Smooth muscle cell (in vitro differentiated cells): ENCODE measurements at regions not wholly inside any gene's neighbourhood (a gene's known extent, or its start where the extent isn't known, plus 50 kb on each side); places are given as distances from the start of the nearest gene placed in this dataset.

ENCODE experiments used
- DNase-seq: peaks from one replicate; lab custom pipeline; 2025; ENCODE audit not compliant: unreplicated experiment; lab: John Stamatoyannopoulos, UW
- H2AFZ ChIP-seq: fragments of 200-600 bp; sonication (generic); 2 replicates; pipeline ENCODE4 v1.6.0; 2016; ENCODE audit warnings: antibody characterized with exemption, low read depth, mild to moderate bottlenecking
- H3F3A ChIP-seq: fragments of 200-600 bp; sonication (generic); 2 replicates; pipeline ENCODE4 v1.6.0; 2017; ENCODE audit warnings: antibody characterized with exemption, low read depth
- H3K27ac ChIP-seq: fragments of 200-600 bp; sonication (generic); 2 replicates; pipeline ENCODE4 v1.5.1; 2016; ENCODE audit warnings: low read depth, mild to moderate bottlenecking
- H3K27me3 ChIP-seq: fragments of 200-600 bp; sonication (generic); 2 replicates; pipeline ENCODE4 v1.6.1; 2016; ENCODE audit warnings: low read depth, mild to moderate bottlenecking
- H3K36me3 ChIP-seq: fragments of 200-600 bp; sonication (generic); 2 replicates; pipeline ENCODE4 v1.5.1; 2016; ENCODE audit warnings: low read depth
- H3K4me1 ChIP-seq: fragments of 200-600 bp; sonication (generic); 2 replicates; pipeline ENCODE4 v1.5.1; 2016; ENCODE audit warnings: low read depth
- H3K4me2 ChIP-seq: fragments of 200-600 bp; sonication (generic); 2 replicates; pipeline ENCODE4 v1.6.0; 2016; ENCODE audit warnings: mild to moderate bottlenecking
- H3K4me3 ChIP-seq: fragments of 200-600 bp; sonication (generic); 2 replicates; pipeline ENCODE4 v1.5.1; 2016; ENCODE audit warnings: mild to moderate bottlenecking
- H3K79me2 ChIP-seq: fragments of 200-600 bp; sonication (generic); 2 replicates; pipeline ENCODE4 v1.6.0; 2016; ENCODE audit warnings: low read depth, mild to moderate bottlenecking
- H3K9ac ChIP-seq: fragments of 200-600 bp; sonication (generic); 2 replicates; pipeline ENCODE4 v1.6.0; 2016; ENCODE audit warnings: low read depth
- H3K9me3 ChIP-seq: fragments of 200-600 bp; sonication (generic); replicated peaks from 2 replicates; pipeline ENCODE4 v1.5.1; 2016; ENCODE audit warnings: low read depth
- H4K20me1 ChIP-seq: fragments of 200-600 bp; sonication (generic); 2 replicates; pipeline ENCODE4 v1.6.0; 2016; ENCODE audit warnings: low read depth
- WGBS: methylation state at CpG from one replicate; pipeline ENCODE4 v1.1.7; 2016; ENCODE audit warnings: low lambda C conversion rate; 5-methylcytosine and 5-hydroxymethylcytosine counted together
- TF ChIP-seq, protein P1 (sequence below): fragments of 200-600 bp; sonication (generic); IDR thresholded peaks from 2 replicates; pipeline ENCODE4 v1.5.1; 2017; ENCODE audit warnings: borderline replicate concordance, mild to moderate bottlenecking, antibody characterized with exemption; ENCODE audit not compliant: insufficient read depth, poor library complexity, severe bottlenecking

DNA sequence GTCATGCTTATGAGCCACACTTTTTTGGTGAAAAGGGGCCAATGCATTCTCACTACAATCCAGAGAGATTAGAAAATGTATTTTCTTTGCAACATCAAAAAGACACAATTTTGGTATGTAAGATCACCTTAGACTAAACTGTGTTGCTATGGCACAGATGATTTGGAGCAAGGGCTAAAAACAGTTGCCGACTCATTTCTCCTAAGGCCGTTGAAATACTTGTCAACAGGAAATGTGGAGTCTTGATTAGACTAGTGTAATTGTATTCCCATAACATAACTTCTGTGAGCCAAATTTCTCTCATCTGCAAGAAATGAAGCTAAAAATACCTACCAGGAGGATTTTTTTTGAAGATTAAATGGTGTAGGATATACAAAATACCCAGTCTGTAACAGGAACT lies 2547.7 kb downstream of the ARAP2 start:
- H3F3A ChIP-seq, result no peaks in the 10 kb centered on the region
- H3K36me3 ChIP-seq, result no peaks in the 10 kb centered on the region
- H2AFZ ChIP-seq, result peak overlapping the region; percentile 67
- TF ChIP-seq, protein P1, sequence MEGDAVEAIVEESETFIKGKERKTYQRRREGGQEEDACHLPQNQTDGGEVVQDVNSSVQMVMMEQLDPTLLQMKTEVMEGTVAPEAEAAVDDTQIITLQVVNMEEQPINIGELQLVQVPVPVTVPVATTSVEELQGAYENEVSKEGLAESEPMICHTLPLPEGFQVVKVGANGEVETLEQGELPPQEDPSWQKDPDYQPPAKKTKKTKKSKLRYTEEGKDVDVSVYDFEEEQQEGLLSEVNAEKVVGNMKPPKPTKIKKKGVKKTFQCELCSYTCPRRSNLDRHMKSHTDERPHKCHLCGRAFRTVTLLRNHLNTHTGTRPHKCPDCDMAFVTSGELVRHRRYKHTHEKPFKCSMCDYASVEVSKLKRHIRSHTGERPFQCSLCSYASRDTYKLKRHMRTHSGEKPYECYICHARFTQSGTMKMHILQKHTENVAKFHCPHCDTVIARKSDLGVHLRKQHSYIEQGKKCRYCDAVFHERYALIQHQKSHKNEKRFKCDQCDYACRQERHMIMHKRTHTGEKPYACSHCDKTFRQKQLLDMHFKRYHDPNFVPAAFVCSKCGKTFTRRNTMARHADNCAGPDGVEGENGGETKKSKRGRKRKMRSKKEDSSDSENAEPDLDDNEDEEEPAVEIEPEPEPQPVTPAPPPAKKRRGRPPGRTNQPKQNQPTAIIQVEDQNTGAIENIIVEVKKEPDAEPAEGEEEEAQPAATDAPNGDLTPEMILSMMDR, result no peak
- no peaks in the 10 kb centered on the region for H4K20me1 ChIP-seq
- H3K4me2 ChIP-seq, result peak overlapping the region; percentile 23
- WGBS, result 33% methylated on average over 2 of the region's 2 CpGs
- H3K27me3 ChIP-seq, result no peaks in the 10 kb centered on the region
- H3K9me3 ChIP-seq, result no peaks in the 10 kb centered on the region
- no peak for DNase-seq
- no peaks in the 10 kb centered on the region for H3K79me2 ChIP-seq
- peak overlapping the region; percentile 22 for H3K27ac ChIP-seq
- no peak overlapping the region for H3K9ac ChIP-seq
- no peaks in the 10 kb centered on the region for H3K4me1 ChIP-seq
- H3K4me3 ChIP-seq, result no peak overlapping the region

DNA sequence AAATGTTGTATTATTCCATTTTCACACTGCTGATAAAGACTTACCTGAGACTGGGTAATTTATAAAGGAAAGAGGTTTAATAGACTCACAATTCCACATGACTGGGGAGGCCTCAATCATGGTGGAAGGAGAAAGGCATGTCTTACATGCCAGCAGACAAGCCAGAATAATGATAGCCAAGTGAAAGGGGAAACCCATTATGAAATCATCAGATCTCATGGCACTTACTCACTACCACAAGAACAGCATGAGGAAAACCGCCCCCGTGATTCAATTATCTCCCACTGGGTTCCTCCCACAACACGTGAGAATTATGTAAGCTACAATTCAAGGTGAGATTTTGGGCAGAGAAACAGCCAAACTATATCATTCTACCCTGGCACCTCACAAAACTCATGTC lies 2535.1 kb downstream of the ARAP2 start:
- Histone ChIP-seq H3K79me2 (no peaks in the 10 kb centered on the region), H3F3A (no peaks in the 10 kb centered on the region), H2AFZ (no peak overlapping the region), H3K27me3 (no peaks in the 10 kb centered on the region), H3K27ac (no peak overlapping the region), H3K9ac (no peak overlapping the region), H3K36me3 (no peaks in the 10 kb centered on the region), H3K4me3 (no peak overlapping the region), H3K9me3 (peaks cover 4% of the 10 kb centered on the region), H3K4me1 (no peaks in the 10 kb centered on the region), H3K4me2 (no peak overlapping the region), H4K20me1 (no peaks in the 10 kb centered on the region)
- DNase-seq, result no peak
- TF ChIP-seq, protein P1, result no peak
- WGBS, result 91% methylated on average over 3 of the region's 3 CpGs

DNA sequence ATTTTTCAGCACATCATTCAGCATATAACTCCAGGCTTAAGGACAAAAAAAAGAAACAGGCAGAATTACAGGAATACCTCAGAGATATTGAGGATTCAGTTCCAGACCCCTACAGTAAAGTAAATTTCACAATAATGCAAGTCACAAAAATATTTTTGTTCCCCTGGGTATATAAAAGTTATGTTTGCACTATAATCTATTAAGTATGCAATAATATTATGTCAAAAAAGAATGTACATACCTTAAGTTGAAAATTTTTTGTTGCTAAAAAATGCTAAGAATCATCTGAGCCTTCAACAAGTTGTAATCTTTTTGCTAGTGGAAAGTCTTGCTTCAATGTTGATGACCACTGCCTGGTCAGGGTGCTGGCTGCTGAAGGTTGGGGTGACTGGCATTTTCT lies 2532.5 kb downstream of the ARAP2 start:
- Histone ChIP-seq H3K4me1 (no peaks in the 10 kb centered on the region), H3K27me3 (no peaks in the 10 kb centered on the region), H2AFZ (no peak overlapping the region), H3K9me3 (peaks cover 4% of the 10 kb centered on the region), H3F3A (no peaks in the 10 kb centered on the region), H3K79me2 (no peaks in the 10 kb centered on the region), H4K20me1 (no peaks in the 10 kb centered on the region), H3K36me3 (no peaks in the 10 kb centered on the region), H3K4me2 (no peak overlapping the region), H3K27ac (no peak overlapping the region), H3K4me3 (no peak overlapping the region), H3K9ac (no peak overlapping the region)
- TF ChIP-seq, protein P1, result no peak
- DNase-seq, result no peak

DNA sequence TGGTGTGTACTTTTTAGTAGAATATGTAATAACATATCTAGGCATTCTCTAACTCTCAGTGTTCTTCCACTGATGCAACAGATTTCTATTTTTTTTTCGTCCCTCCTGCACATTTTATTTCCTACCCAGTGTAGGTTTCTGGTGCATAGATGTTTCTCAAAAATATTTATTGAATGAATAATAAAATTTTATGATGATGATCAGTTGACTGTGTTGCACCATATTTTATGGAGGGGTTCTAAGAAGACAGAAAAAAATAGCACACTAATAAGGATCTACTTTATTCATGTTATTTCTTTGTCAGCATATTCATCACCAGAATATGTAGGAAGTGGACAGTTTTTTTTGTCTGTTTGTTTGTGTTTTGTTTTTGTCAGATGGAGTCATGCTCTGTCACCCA lies 2529.3 kb downstream of the ARAP2 start:
- no peak for DNase-seq
- TF ChIP-seq, protein P1, result no peak
- no peak overlapping the region for H3K4me2 ChIP-seq
- no peak overlapping the region for H2AFZ ChIP-seq
- H4K20me1 ChIP-seq, result no peaks in the 10 kb centered on the region
- 95% methylated on average over 1 of the region's 1 CpG for WGBS
- H3K9ac ChIP-seq, result no peak overlapping the region
- H3K27me3 ChIP-seq, result no peaks in the 10 kb centered on the region
- no peak overlapping the region for H3K27ac ChIP-seq
- H3K4me3 ChIP-seq, result no peak overlapping the region
- H3F3A ChIP-seq, result no peaks in the 10 kb centered on the region
- no peaks in the 10 kb centered on the region for H3K4me1 ChIP-seq
- no peaks in the 10 kb centered on the region for H3K79me2 ChIP-seq
- H3K9me3 ChIP-seq, result peaks cover 3% of the 10 kb centered on the region
- no peaks in the 10 kb centered on the region for H3K36me3 ChIP-seq
